Neuronal stem cell (in vitro differentiated cells): ENCODE measurements at regions not wholly inside any gene's neighbourhood (a gene's known extent, or its start where the extent isn't known, plus 50 kb on each side); places are given as distances from the start of the nearest gene placed in this dataset.
A peak's percentile ranks its signal among the peaks of the same experiment; 100 is the strongest.
"Not testable (repeated sequence)": the region's sequence is repeated elsewhere in the genome, so short reads cannot be mapped to it uniquely, and the experiment has no call there.

Experiments
- DNase-seq: peaks from one replicate; pipeline ENCODE4 v3.0.0-alpha.2; 2013; ENCODE audit warnings: low spot score
- H2AFZ ChIP-seq: one replicate; pipeline ENCODE4 v1.6.1; 2013; ENCODE audit warnings: mild to moderate bottlenecking, low read length, inconsistent platforms
- H2AK5ac ChIP-seq: 2 replicates; pipeline ENCODE4 v1.6.1; 2013; ENCODE audit warnings: low read depth, mild to moderate bottlenecking, inconsistent platforms, low read length, moderate library complexity, mixed read lengths
- H2BK120ac ChIP-seq: 2 replicates; pipeline ENCODE4 v1.6.1; 2013; ENCODE audit warnings: low read depth, mild to moderate bottlenecking, inconsistent platforms, low read length, moderate library complexity, mixed read lengths
- H2BK12ac ChIP-seq: one replicate; pipeline ENCODE4 v1.6.1; 2013; ENCODE audit warnings: low read length, inconsistent platforms
- H2BK15ac ChIP-seq: 2 replicates; pipeline ENCODE4 v1.6.1; 2013; ENCODE audit warnings: mild to moderate bottlenecking, low read length, inconsistent platforms, mixed read lengths
- H2BK5ac ChIP-seq: one replicate; pipeline ENCODE4 v1.6.1; 2013; ENCODE audit warnings: inconsistent platforms, mild to moderate bottlenecking, low read length, moderate library complexity
- H3K14ac ChIP-seq: one replicate; pipeline ENCODE4 v1.6.1; 2013; ENCODE audit warnings: low read length, inconsistent platforms
- H3K18ac ChIP-seq: 2 replicates; pipeline ENCODE4 v1.6.1; 2013; ENCODE audit warnings: low read length, inconsistent platforms
- H3K23ac ChIP-seq: 2 replicates; pipeline ENCODE4 v1.6.1; 2013; ENCODE audit warnings: low read depth, mild to moderate bottlenecking, mixed read lengths, low read length, inconsistent platforms; ENCODE audit not compliant: poor library complexity
- H3K27ac ChIP-seq: replicated peaks from 3 replicates; pipeline ENCODE4 v1.5.1; 2013; ENCODE audit warnings: low read length, inconsistent platforms
- H3K27me3 ChIP-seq, 3 experiments: 2 replicates each; pipeline ENCODE4 v1.6.1; 2013; ENCODE audit warnings: low read length in 3 of 3, mild to moderate bottlenecking in 2 of 3, inconsistent platforms in 1 of 3, low read depth in 1 of 3, mixed read lengths in 1 of 3, moderate library complexity in 1 of 3; ENCODE audit not compliant: control insufficient read depth in 3 of 3, insufficient read depth in 3 of 3
- H3K36me3 ChIP-seq, 2 donors: replicated peaks in 1 of 2; 2 replicates each; pipeline ENCODE4 v1.6.1; 2013; ENCODE audit warnings: low read length in 2 of 2; ENCODE audit not compliant: control insufficient read depth in 2 of 2, insufficient read depth in 2 of 2
- H3K4ac ChIP-seq: 2 replicates; pipeline ENCODE4 v1.6.1; 2013; ENCODE audit warnings: inconsistent platforms, mild to moderate bottlenecking, low read length, moderate library complexity
- H3K4me1 ChIP-seq, 2 donors: 1 replicate in 1 of 2; 2 replicates in 1 of 2; pipeline ENCODE4 v1.6.1; 2013; ENCODE audit warnings: low read length in 2 of 2, low read depth in 1 of 2; ENCODE audit not compliant: control insufficient read depth in 2 of 2, insufficient read depth in 1 of 2
- H3K4me2 ChIP-seq: one replicate; pipeline ENCODE4 v1.6.1; 2013; ENCODE audit warnings: mild to moderate bottlenecking, low read length, inconsistent platforms; ENCODE audit not compliant: insufficient read depth, poor library complexity, severe bottlenecking
- H3K4me3 ChIP-seq, 2 donors: 2 replicates each; pipeline ENCODE4 v1.5.1; 2013; ENCODE audit warnings: low read length in 2 of 2, mild to moderate bottlenecking in 2 of 2, inconsistent platforms in 1 of 2, moderate library complexity in 1 of 2
- H3K79me1 ChIP-seq: one replicate; pipeline ENCODE4 v1.6.1; 2013; ENCODE audit warnings: low read depth, mild to moderate bottlenecking, inconsistent platforms, low read length, moderate library complexity
- H3K9ac ChIP-seq: one replicate; pipeline ENCODE4 v1.6.1; 2013; ENCODE audit warnings: mild to moderate bottlenecking, low read depth, low read length, inconsistent platforms; ENCODE audit not compliant: poor library complexity
- H3K9me3 ChIP-seq, 2 donors: replicated peaks in 1 of 2; 2 replicates each; pipeline versions ENCODE3 to v1.6.1; 2013; ENCODE audit warnings: low read length in 2 of 2, mild to moderate bottlenecking in 2 of 2, inconsistent platforms in 1 of 2, low read depth in 1 of 2, mixed read lengths in 1 of 2, moderate library complexity in 1 of 2; ENCODE audit not compliant: control insufficient read depth in 2 of 2, insufficient read depth in 1 of 2
- H4K8ac ChIP-seq: one replicate; pipeline ENCODE4 v1.6.1; 2013; ENCODE audit warnings: low read depth, mild to moderate bottlenecking, inconsistent platforms, low read length, moderate library complexity
- H4K91ac ChIP-seq: one replicate; pipeline ENCODE4 v1.6.1; 2013; ENCODE audit warnings: low read length, low read depth, mild to moderate bottlenecking, inconsistent platforms; ENCODE audit not compliant: poor library complexity
- WGBS, 2 donors: extraction: QIAGEN DNeasy Blood & Tissue Kit; methylation state at CpG; one replicate each; pipeline ENCODE4 v1.1.7; 2013; ENCODE audit warnings: missing lambda C conversion rate in 2 of 2, mixed read lengths in 1 of 2; ENCODE audit not compliant: insufficient read length in 2 of 2, insufficient replicate concordance in 1 of 2; ENCODE audit errors: extremely low coverage in 2 of 2; 5-methylcytosine and 5-hydroxymethylcytosine counted together

GRCh38 chr5:26326153-26326759 lies 712.1 kb downstream of the CDH9 start:
- Histone ChIP-seq H3K4me3 (no peak overlapping the region), H3K27ac (no peak overlapping the region), H4K91ac (no peak overlapping the region), H3K9ac (no peak overlapping the region), H2BK5ac (no peak overlapping the region), H4K8ac (no peak overlapping the region), H3K36me3 (no peaks in the 10 kb centered on the region), H3K4me1 (no peaks in the 10 kb centered on the region), H2AFZ (peak overlapping the region; percentile 29), H2AK5ac (no peak overlapping the region), H3K27me3 (no peaks in the 10 kb centered on the region), H3K14ac (no peak overlapping the region), H3K79me1 (no peaks in the 10 kb centered on the region), H2BK15ac (no peak overlapping the region), H3K4ac (no peak overlapping the region), H3K4me2 (no peak overlapping the region), H3K23ac (no peak overlapping the region), H3K18ac (no peak overlapping the region), H2BK120ac (no peak overlapping the region), H3K9me3 (peaks cover 0 to 2% of the 10 kb centered on the region in 2 donors), H2BK12ac (no peak overlapping the region)
- no CpG with 5 or more reads among the region's 17 CpGs for WGBS, 2 donors
- no peak for DNase-seq

GRCh38 chr5:26325432-26325831 lies 713.0 kb downstream of the CDH9 start:
- H2BK12ac ChIP-seq, H3K14ac ChIP-seq, H2AK5ac ChIP-seq, H3K27me3 ChIP-seq, H3K4me2 ChIP-seq, H2BK120ac ChIP-seq, H3K4ac ChIP-seq, DNase-seq, H3K36me3 ChIP-seq, H4K91ac ChIP-seq, H3K4me1 ChIP-seq, H2BK5ac ChIP-seq, H3K9ac ChIP-seq, H3K27ac ChIP-seq, H3K9me3 ChIP-seq, H3K23ac ChIP-seq, H3K18ac ChIP-seq, H2BK15ac ChIP-seq, H3K79me1 ChIP-seq, H4K8ac ChIP-seq, H3K4me3 ChIP-seq: not testable (repeated sequence)
- WGBS, 2 donors, result no CpG with 5 or more reads among the region's 11 CpGs
- peak overlapping the region; percentile 29 for H2AFZ ChIP-seq

- not testable (repeated sequence) for H2BK120ac ChIP-seq, H2BK15ac ChIP-seq
Measured at GRCh38 chr5:26324273-26324895, 714.0 kb downstream of the CDH9 start.

GRCh38 chr5:26323794-26324193 lies 714.6 kb downstream of the CDH9 start:
- Histone ChIP-seq H3K9me3 (peaks cover 0 to 2% of the 10 kb centered on the region in 2 donors), H4K91ac (no peak overlapping the region), H3K9ac (no peak overlapping the region), H3K4me1 (no peaks in the 10 kb centered on the region), H3K18ac (peak overlapping the region; percentile 57), H3K27ac (no peak overlapping the region), H2AK5ac (no peak overlapping the region), H2BK120ac (no peak overlapping the region), H3K14ac (peak overlapping the region; percentile 98), H2AFZ (no peak overlapping the region), H3K79me1 (no peaks in the 10 kb centered on the region), H2BK12ac (no peak overlapping the region), H3K4me3 (peak overlapping the region in 1 of 2 donors; percentile 65), H2BK5ac (no peak overlapping the region), H3K23ac (no peak overlapping the region), H2BK15ac (no peak overlapping the region), H3K4me2 (no peak overlapping the region), H4K8ac (no peak overlapping the region), H3K36me3 (no peaks in the 10 kb centered on the region), H3K27me3 (no peaks in the 10 kb centered on the region), H3K4ac (no peak overlapping the region)
- no CpG with 5 or more reads among the region's 13 CpGs for WGBS, 2 donors
- DNase-seq, result no peak

More at GRCh38 chr5:26324273-26324895, 714.0 kb downstream of the CDH9 start:
- not testable (repeated sequence) for H3K18ac ChIP-seq, H2AFZ ChIP-seq, H3K9me3 ChIP-seq, H3K23ac ChIP-seq, H3K4me3 ChIP-seq, H3K4me1 ChIP-seq, H3K79me1 ChIP-seq, H3K27me3 ChIP-seq, H3K14ac ChIP-seq, H3K4ac ChIP-seq, H3K27ac ChIP-seq, H2BK12ac ChIP-seq, DNase-seq, H4K8ac ChIP-seq, H4K91ac ChIP-seq, H2AK5ac ChIP-seq, H3K36me3 ChIP-seq, H2BK5ac ChIP-seq, H3K4me2 ChIP-seq, H3K9ac ChIP-seq
- no CpG with 5 or more reads among the region's 41 CpGs for WGBS, 2 donors
